KMS-11 (cell line): ENCODE measurements at regions not wholly inside any gene's neighbourhood (a gene's known extent, or its start where the extent isn't known, plus 50 kb on each side); places are given as distances from the start of the nearest gene placed in this dataset.
A peak's percentile ranks its signal among the peaks of the same experiment; 100 is the strongest.

Source experiments
- H2AFZ ChIP-seq: fragments of 200-600 bp; sonication (generic); 2 replicates; pipeline ENCODE4 v1.6.1; 2016; ENCODE audit warnings: antibody characterized with exemption, mixed run types, low read depth
- H3K27ac ChIP-seq: fragments of 200-600 bp; sonication (generic); 2 replicates; pipeline ENCODE4 v1.6.1; 2016; ENCODE audit warnings: mild to moderate bottlenecking, mixed run types
- H3K27me3 ChIP-seq: fragments of 200-600 bp; sonication (generic); 2 replicates; pipeline ENCODE4 v1.6.1; 2017; ENCODE audit warnings: mild to moderate bottlenecking, low read depth, mixed run types, moderate library complexity; ENCODE audit not compliant: insufficient read depth
- H3K36me3 ChIP-seq: fragments of 200-600 bp; sonication (generic); 2 replicates; pipeline ENCODE4 v1.6.1; 2017; ENCODE audit warnings: mild to moderate bottlenecking, mixed run types; ENCODE audit not compliant: insufficient read depth
- H3K4me1 ChIP-seq: fragments of 200-600 bp; sonication (generic); 2 replicates; pipeline ENCODE4 v1.6.1; 2016; ENCODE audit warnings: mild to moderate bottlenecking, low read depth, mixed run types; ENCODE audit not compliant: poor library complexity, severe bottlenecking
- H3K4me2 ChIP-seq: fragments of 200-600 bp; sonication (generic); 2 replicates; pipeline ENCODE4 v1.7.0; 2016; ENCODE audit warnings: mild to moderate bottlenecking, mixed run types
- H3K4me3 ChIP-seq: fragments of 200-600 bp; sonication (generic); IDR thresholded peaks from 2 replicates; pipeline ENCODE4 v1.6.1; 2017; ENCODE audit warnings: low read depth, low read length, mixed read lengths; ENCODE audit not compliant: insufficient read depth
- H3K79me2 ChIP-seq: fragments of 200-600 bp; sonication (generic); 2 replicates; pipeline ENCODE4 v1.6.1; 2016; ENCODE audit warnings: low read depth, mixed run types; ENCODE audit not compliant: insufficient read depth
- H3K9ac ChIP-seq: fragments of 200-600 bp; sonication (generic); 2 replicates; pipeline ENCODE4 v1.6.1; 2016; ENCODE audit warnings: mild to moderate bottlenecking, mixed run types
- H4K20me1 ChIP-seq: fragments of 200-600 bp; sonication (generic); 2 replicates; pipeline ENCODE4 v1.6.1; 2016; ENCODE audit warnings: mild to moderate bottlenecking, mixed run types; ENCODE audit not compliant: insufficient read depth
- TF ChIP-seq, protein P1 (sequence below): fragments of 200-600 bp; sonication (generic); conservative IDR thresholded peaks from 2 replicates; pipeline ENCODE4 v1.6.1; 2017; ENCODE audit warnings: low read depth, mild to moderate bottlenecking, antibody characterized with exemption, low read length, moderate library complexity, mixed read lengths

DNA sequence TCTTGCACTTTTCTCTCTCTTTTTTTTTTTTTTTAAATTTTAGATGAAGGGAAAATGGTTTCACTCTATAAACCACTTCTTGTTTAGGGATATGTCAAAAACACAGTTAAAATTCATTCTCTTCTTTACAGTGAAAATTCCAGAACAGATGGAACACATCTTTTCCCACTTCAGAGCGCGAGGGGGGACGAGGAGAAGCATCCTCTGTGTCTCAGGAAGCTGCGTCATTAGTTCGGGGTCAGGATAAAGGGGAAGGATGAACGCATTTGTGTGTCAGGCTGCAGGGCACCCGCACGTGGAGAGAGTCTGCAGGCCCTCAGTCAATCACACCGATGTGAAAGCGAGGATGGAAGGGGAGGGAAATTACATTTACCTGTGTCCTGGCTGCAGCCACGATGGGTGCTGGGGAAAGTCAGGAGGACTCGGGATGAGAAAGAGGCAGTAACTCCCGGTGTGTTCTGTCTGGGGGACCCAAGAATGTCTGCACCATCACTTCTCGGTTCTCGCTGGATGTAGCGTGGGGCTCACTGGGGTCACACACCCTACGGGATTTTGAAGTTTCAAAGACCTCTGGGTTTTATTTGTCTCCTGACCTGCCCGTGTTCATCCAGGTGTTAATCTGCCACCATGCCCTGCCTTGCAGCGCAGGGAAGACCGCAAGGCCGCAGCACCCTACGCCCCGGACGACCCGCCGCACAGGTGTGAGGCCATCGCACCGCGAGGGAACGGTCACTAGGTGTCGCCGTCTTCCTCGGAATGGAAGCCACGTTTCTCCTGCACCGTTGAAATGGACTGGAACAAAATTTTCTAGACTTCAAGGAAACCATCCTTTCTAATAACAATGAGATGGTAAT is 66.7 kb upstream of the PITRM1 start:
- H4K20me1 ChIP-seq, result no peaks in the 10 kb centered on the region
- H3K36me3 ChIP-seq, result no peaks in the 10 kb centered on the region
- H3K4me1 ChIP-seq, result peaks cover 6% of the 10 kb centered on the region
- no peak overlapping the region for H3K9ac ChIP-seq
- no peak overlapping the region for H3K4me2 ChIP-seq
- no peak overlapping the region for H2AFZ ChIP-seq
- no peaks in the 10 kb centered on the region for H3K79me2 ChIP-seq
- TF ChIP-seq, protein P1, sequence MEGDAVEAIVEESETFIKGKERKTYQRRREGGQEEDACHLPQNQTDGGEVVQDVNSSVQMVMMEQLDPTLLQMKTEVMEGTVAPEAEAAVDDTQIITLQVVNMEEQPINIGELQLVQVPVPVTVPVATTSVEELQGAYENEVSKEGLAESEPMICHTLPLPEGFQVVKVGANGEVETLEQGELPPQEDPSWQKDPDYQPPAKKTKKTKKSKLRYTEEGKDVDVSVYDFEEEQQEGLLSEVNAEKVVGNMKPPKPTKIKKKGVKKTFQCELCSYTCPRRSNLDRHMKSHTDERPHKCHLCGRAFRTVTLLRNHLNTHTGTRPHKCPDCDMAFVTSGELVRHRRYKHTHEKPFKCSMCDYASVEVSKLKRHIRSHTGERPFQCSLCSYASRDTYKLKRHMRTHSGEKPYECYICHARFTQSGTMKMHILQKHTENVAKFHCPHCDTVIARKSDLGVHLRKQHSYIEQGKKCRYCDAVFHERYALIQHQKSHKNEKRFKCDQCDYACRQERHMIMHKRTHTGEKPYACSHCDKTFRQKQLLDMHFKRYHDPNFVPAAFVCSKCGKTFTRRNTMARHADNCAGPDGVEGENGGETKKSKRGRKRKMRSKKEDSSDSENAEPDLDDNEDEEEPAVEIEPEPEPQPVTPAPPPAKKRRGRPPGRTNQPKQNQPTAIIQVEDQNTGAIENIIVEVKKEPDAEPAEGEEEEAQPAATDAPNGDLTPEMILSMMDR, result peak; percentile 75
- H3K4me3 ChIP-seq, result no peak overlapping the region
- H3K27me3 ChIP-seq, result no peaks in the 10 kb centered on the region
- H3K27ac ChIP-seq, result no peak overlapping the region

DNA sequence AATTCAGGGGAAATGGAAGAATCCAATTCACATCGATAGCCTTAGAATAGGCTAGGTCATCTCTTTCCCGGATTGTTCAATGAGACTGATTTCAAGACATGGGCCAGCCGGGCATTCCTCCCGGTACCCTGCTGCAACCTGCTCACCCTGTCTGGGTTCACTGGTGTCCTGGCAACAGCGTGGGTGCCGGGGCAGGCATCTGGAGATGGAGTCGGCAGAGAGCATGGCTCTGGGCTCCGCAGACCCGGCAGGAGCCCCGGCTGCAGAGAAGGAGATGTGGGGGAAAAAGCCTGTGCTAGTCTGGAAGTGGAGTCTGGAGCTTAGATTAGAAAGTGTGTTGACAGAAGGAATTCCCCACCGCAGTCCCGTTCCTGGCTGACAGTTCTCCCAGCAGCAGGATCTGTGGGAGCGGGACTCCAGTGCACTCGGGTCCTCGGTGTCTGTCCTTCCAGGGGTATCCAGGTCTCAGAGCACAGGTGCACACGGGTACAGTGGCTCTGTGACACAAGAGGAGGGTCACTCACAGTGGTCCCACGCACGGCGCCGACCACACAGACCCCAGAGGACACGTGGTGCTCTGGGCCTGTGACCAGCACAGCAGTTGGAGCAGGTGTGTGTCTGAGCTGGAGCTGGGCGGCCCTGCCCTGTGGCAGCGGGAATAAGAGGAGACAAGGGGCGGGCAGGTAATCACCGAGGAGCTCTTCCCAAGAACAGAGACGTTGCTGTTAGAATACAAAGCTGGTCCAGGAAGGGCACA is 65.7 kb upstream of the PITRM1 start:
- Histone ChIP-seq H3K27ac (no peak overlapping the region), H3K4me2 (no peak overlapping the region), H3K36me3 (no peaks in the 10 kb centered on the region), H3K9ac (no peak overlapping the region), H4K20me1 (no peaks in the 10 kb centered on the region), H2AFZ (no peak overlapping the region), H3K79me2 (no peaks in the 10 kb centered on the region), H3K27me3 (no peaks in the 10 kb centered on the region), H3K4me1 (peaks cover 6% of the 10 kb centered on the region), H3K4me3 (no peak overlapping the region)
- TF ChIP-seq, protein P1, result no peak

DNA sequence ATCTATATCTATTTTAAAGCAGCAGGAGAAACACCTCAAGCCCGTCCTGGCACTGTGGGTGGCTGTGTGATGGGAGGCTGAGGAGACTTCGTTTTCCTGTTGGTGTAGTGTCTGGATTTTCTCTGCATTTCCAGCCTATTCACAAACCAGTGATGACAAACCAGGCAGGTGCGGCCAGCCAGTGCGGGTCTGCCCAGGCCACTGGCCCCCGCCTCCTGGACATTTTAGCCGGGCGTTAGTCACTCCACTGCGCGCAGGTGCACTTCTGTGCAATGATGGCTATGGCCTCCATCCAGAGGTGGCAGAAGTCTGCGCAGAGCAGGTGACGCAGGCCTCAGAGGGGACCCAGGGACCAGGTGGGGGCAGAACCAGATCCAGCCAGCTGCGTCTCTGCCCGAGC is 64.9 kb upstream of the PITRM1 start:
- no peaks in the 10 kb centered on the region for H4K20me1 ChIP-seq
- H3K4me2 ChIP-seq, result no peak overlapping the region
- H3K4me1 ChIP-seq, result peaks cover 6% of the 10 kb centered on the region
- H3K27me3 ChIP-seq, result no peaks in the 10 kb centered on the region
- H3K79me2 ChIP-seq, result no peaks in the 10 kb centered on the region
- TF ChIP-seq, protein P1, result no peak
- H2AFZ ChIP-seq, result no peak overlapping the region
- no peaks in the 10 kb centered on the region for H3K36me3 ChIP-seq
- H3K27ac ChIP-seq, result no peak overlapping the region
- no peak overlapping the region for H3K4me3 ChIP-seq
- H3K9ac ChIP-seq, result no peak overlapping the region

DNA sequence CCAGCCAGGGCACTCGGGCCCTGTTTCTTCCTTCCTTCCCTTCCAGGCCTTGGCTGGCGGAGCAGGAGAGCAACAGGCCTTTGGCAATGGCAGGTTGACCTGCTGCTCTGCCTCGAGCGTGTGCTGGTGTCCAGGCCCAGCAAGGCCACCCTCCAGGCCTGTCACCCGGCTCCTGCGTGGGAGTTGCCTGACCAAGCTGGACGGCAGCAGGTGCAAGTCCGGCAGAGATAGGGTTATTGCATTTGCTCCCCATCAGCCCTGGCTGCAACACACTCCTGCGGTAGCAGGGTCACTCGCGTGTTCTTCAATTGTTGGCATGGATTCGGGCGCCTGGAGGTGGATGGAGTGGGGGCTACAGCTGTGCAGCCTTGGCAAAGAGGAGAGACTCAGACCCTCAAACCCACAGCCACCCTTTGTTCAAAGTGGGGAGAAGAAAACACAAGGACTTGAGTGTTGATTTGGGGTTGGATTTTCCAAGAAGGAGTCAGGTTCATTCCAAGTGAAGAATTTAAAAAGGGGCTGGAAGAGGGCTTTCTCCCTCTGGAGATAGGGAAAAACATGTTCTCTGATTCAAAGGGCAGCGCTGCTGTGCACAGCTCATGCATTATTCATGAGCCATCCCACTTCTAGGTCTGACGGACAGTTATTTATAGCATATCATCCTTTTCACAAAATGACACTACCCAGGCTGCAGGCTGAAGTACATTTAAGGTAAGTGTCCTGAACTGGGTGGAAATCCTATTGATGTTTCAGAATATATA is 64.2 kb upstream of the PITRM1 start:
- Histone ChIP-seq H3K27me3 (no peaks in the 10 kb centered on the region), H3K4me2 (no peak overlapping the region), H3K4me3 (no peak overlapping the region), H2AFZ (no peak overlapping the region), H3K27ac (no peak overlapping the region), H3K4me1 (peaks cover 6% of the 10 kb centered on the region), H3K79me2 (no peaks in the 10 kb centered on the region), H4K20me1 (no peaks in the 10 kb centered on the region), H3K36me3 (no peaks in the 10 kb centered on the region), H3K9ac (no peak overlapping the region)
- TF ChIP-seq, protein P1, result no peak
